Activated CD8-positive, alpha-beta T cell treated with anti-CD3 and anti-CD28 coated beads for 36 hours (primary cell): ENCODE measurements at regions not wholly inside any gene's neighbourhood (a gene's known extent, or its start where the extent isn't known, plus 50 kb on each side); places are given as distances from the start of the nearest gene placed in this dataset.
"Not testable (repeated sequence)": the region's sequence is repeated elsewhere in the genome, so short reads cannot be mapped to it uniquely, and the experiment has no call there.

Experiments
- ATAC-seq: fragments of 200-7000 bp; cut with Tn5 transposase; one replicate; pipeline ENCODE4 v1.10.0; 2021; ENCODE audit warnings: mild to moderate bottlenecking, moderate library complexity
- CTCF ChIA-PET: fragments of 350-600 bp; sonication (Branson Sonifier 250); formaldehyde crosslinking; loops from one replicate; lab custom pipeline; 2021; ENCODE audit warnings: antibody characterized with exemption; lab: Charles Lee
- POLR2A ChIA-PET: fragments of 350-600 bp; sonication (Branson Sonifier 250); formaldehyde crosslinking; loops from one replicate; lab custom pipeline; 2021; ENCODE audit warnings: antibody characterized with exemption; lab: Charles Lee
- DNase-seq: peaks from one replicate; pipeline ENCODE4 v3.0.0-alpha.2; 2020
- H3K27ac Mint-ChIP-seq: one replicate; pipeline ENCODE4 v1.8.0; 2021; ENCODE audit warnings: mild to moderate bottlenecking, mixed read lengths
- H3K27me3 Mint-ChIP-seq: one replicate; pipeline ENCODE4 v1.8.0; 2021; ENCODE audit warnings: mixed read lengths
- H3K36me3 Mint-ChIP-seq: one replicate; pipeline ENCODE4 v1.8.0; 2021; ENCODE audit warnings: low read depth, mixed read lengths
- H3K4me1 Mint-ChIP-seq: one replicate; pipeline ENCODE4 v1.8.0; 2021; ENCODE audit warnings: low read depth, mixed read lengths
- H3K4me3 Mint-ChIP-seq: one replicate; pipeline ENCODE4 v1.8.0; 2021; ENCODE audit warnings: mild to moderate bottlenecking, moderate library complexity, mixed read lengths
- H3K9me3 Mint-ChIP-seq: one replicate; pipeline ENCODE4 v1.8.0; 2021; ENCODE audit warnings: mixed read lengths
- intact Hi-C: fragments of 100-400 bp; cut with micrococcal nuclease; formaldehyde crosslinking; loops from one replicate; pipeline ENCODE4 v1.10.0; 2022
- TF ChIP-seq, protein P1 (sequence below): fragments of 200-600 bp; IDR thresholded peaks from one replicate; pipeline ENCODE4 v1.8.0; 2022; ENCODE audit warnings: antibody characterized with exemption, mild to moderate bottlenecking

DNA sequence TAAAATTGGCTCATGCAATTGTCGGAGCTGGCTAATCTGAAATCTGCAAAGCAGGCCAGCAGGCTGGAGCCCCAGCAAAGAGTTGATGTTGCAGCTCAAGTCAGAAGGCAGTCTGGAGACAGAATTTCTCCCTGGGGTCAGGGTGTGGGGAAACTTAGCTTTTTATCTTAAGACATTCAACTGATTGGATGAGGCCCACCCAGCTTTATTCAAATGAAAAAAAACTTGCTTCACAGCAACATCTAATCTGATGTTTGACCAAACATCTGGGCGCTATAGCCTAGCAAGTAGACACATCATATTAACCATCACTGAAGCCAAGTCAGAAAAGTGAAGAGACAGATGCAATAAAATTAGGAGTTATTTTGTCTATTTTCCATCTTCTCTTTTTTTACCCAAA, 108.8 kb upstream of the CCDC28A start:
- ATAC-seq (no peak), DNase-seq (no peak)
- Mint-ChIP-seq H3K36me3 (no peaks in the 10 kb centered on the region), H3K4me3 (no peak overlapping the region), H3K27ac (no peak overlapping the region), H3K9me3 (no peaks in the 10 kb centered on the region), H3K4me1 (peaks cover 2% of the 10 kb centered on the region), H3K27me3 (no peaks in the 10 kb centered on the region)
- ChIA-PET POLR2A (interaction anchor here (0.6 kb wide), 1 partner anchor 105 kb away, joined by 3 read pairs; no protein-coding TSS in a partner anchor), CTCF (interaction anchor here (1.4 to 1.8 kb wide), 2 partner anchors 74 to 101 kb away, joined by 4 to 6 read pairs; no protein-coding TSS in a partner anchor)
- intact Hi-C loops, result no loop called here
- TF ChIP-seq, protein P1, sequence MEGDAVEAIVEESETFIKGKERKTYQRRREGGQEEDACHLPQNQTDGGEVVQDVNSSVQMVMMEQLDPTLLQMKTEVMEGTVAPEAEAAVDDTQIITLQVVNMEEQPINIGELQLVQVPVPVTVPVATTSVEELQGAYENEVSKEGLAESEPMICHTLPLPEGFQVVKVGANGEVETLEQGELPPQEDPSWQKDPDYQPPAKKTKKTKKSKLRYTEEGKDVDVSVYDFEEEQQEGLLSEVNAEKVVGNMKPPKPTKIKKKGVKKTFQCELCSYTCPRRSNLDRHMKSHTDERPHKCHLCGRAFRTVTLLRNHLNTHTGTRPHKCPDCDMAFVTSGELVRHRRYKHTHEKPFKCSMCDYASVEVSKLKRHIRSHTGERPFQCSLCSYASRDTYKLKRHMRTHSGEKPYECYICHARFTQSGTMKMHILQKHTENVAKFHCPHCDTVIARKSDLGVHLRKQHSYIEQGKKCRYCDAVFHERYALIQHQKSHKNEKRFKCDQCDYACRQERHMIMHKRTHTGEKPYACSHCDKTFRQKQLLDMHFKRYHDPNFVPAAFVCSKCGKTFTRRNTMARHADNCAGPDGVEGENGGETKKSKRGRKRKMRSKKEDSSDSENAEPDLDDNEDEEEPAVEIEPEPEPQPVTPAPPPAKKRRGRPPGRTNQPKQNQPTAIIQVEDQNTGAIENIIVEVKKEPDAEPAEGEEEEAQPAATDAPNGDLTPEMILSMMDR, result no peak

DNA sequence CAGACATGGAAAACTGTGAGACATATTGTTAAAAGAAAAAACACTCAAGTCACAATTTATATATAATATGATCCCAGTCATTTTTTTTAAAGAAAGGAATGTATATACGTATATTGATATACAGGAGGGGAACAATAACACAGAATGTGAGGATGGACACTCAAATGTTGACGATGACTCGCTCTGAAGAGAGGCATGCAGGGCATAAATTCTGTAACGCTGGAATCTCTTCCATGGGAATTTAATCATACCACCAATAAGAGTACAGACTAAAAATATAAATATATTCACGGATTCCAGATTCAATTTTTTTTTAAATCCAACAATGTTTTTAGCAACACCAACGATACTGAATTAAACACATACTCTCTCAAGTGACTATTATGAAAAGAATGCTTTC, 106.9 kb upstream of the CCDC28A start:
- H3K27ac Mint-ChIP-seq, result no peak overlapping the region
- H3K9me3 Mint-ChIP-seq, result no peaks in the 10 kb centered on the region
- ChIA-PET CTCF (interaction anchor here (1.2 kb wide), 1 partner anchor 26 kb away, joined by 3 read pairs; no protein-coding TSS in a partner anchor), POLR2A (no interaction called here)
- H3K27me3 Mint-ChIP-seq, result no peaks in the 10 kb centered on the region
- H3K4me1 Mint-ChIP-seq, result no peaks in the 10 kb centered on the region
- no peak overlapping the region for H3K4me3 Mint-ChIP-seq
- TF ChIP-seq, protein P1, result no peak
- ATAC-seq, result no peak
- H3K36me3 Mint-ChIP-seq, result no peaks in the 10 kb centered on the region
- intact Hi-C loops, result no loop called here
- DNase-seq, result no peak

DNA sequence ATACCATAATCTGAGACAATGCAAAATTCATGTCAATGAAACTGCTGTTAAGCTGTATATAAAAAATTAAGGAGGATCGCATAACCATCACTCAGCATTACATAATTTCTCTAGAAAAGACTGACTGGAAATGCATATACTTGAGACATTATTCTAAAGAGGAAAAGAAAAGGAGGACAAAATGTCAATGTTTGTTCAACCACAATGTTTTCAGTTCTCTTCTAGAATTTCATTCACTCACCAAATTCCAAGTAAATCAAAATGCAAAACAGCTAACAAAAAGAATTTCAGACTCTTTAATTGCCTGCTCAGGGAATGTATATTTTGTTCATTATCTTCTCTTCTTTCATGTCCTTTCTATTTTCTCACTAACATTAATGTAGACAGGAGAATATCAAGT, 106.2 kb upstream of the CCDC28A start:
- H3K4me3 Mint-ChIP-seq, result no peak overlapping the region
- H3K9me3 Mint-ChIP-seq, result no peaks in the 10 kb centered on the region
- H3K27me3 Mint-ChIP-seq, result no peaks in the 10 kb centered on the region
- H3K27ac Mint-ChIP-seq, result no peak overlapping the region
- no peaks in the 10 kb centered on the region for H3K36me3 Mint-ChIP-seq
- ChIA-PET POLR2A (no interaction called here), CTCF (interaction anchor here (1.2 kb wide), 1 partner anchor 25 kb away, joined by 3 read pairs; no protein-coding TSS in a partner anchor)
- TF ChIP-seq, protein P1, result no peak
- intact Hi-C loops, result no loop called here
- ATAC-seq (no peak), DNase-seq (no peak)
- H3K4me1 Mint-ChIP-seq, result no peaks in the 10 kb centered on the region

DNA sequence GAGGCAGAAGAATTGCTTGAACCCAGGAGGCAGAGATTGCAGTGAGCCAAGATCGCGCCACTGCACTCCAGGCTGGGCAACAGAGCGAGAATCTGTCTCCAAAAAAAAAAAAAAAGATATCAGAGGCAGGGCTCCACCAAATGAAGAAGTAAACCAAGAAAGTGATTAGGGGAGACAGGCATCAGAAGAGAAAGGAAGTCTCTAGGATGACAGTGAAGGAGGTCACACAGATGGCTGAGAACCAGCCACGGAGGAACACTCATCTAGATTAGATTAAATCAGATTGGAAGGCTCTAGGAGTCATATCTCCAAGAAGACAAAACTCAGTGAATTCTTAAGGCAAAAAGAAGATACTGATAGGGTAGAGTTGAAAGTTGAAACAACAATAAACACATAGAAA, 102.2 kb upstream of the CCDC28A start:
- POLR2A ChIA-PET, result no interaction called here
- ATAC-seq (no peak), DNase-seq (no peak)
- Mint-ChIP-seq H3K27ac (no peak overlapping the region), H3K36me3 (no peaks in the 10 kb centered on the region), H3K4me1 (no peaks in the 10 kb centered on the region), H3K4me3 (no peak overlapping the region), H3K27me3 (no peaks in the 10 kb centered on the region), H3K9me3 (no peaks in the 10 kb centered on the region)
- CTCF ChIA-PET, result interaction anchor here (3.0 kb wide), 1 partner anchor 20 kb away, joined by 14 read pairs; no protein-coding TSS in a partner anchor
- intact Hi-C loops, result no loop called here
- TF ChIP-seq, protein P1, result no peak

DNA sequence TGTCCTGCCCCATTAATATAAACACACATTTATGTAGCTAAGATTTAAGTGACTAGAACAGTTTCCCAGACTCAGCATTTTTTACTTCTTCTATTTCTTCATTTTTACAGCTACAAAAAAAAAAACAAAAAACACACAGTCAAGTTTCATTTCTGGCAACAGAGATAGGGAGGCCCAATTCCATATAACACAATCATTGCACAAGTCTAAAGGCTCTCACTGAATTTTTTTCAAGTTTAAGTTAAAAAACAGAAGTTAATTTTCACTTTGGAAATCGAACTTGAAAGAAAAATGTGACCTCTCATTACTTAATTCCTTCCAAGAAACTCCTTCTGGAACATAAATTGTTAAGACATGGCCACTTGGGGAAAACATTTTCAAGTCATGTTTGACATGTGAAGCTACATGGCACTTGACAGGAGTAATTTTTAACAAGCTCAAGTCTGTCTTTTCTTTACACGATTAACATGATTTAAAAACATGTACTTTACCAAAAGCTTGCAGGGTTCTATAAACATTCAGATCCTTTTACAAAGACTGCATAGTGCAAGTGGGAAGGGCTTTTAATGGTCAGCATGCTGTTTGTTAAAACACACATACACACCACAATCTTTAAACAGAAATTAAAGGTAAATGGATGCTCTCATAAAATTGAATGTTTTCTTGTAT, 100.1 kb upstream of the CCDC28A start:
- Mint-ChIP-seq H3K4me3 (no peak overlapping the region), H3K4me1 (no peaks in the 10 kb centered on the region), H3K9me3 (no peaks in the 10 kb centered on the region), H3K36me3 (no peaks in the 10 kb centered on the region), H3K27me3 (no peaks in the 10 kb centered on the region), H3K27ac (no peak overlapping the region)
- CTCF ChIA-PET, result interaction anchor here (0.7 to 3.0 kb wide), 3 partner anchors 18 to 83 kb away, joined by 3 to 14 read pairs (median 4); no protein-coding TSS in a partner anchor
- ATAC-seq (no peak), DNase-seq (no peak)
- TF ChIP-seq, protein P1, result no peak
- intact Hi-C loops, result no loop called here
- POLR2A ChIA-PET, result no interaction called here

DNA sequence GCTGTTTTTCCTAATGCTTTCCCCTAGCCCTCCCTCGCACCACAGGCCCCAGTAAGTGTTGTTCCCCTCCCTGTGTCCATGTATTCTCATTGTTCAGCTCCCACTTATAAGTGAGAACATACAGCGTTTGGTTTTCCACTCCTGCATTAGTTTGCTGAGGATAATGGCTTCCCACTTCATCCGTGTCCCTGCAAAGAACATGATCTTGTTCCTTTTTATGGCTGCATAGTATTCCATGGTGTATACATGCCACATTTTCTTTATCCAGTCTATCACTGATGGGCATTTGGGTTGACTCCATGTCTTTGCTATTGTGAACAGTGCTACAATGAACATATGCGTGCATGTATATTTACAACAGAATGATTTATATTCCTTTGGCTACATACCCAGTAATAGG, 99.1 kb upstream of the CCDC28A start:
- DNase-seq, H3K9me3 Mint-ChIP-seq, H3K4me1 Mint-ChIP-seq, POLR2A ChIA-PET, H3K27me3 Mint-ChIP-seq, H3K4me3 Mint-ChIP-seq, intact Hi-C loops, H3K36me3 Mint-ChIP-seq, H3K27ac Mint-ChIP-seq, ATAC-seq: not testable (repeated sequence)
- CTCF ChIA-PET, result interaction anchor here (1.3 to 3.0 kb wide), 2 partner anchors 17 to 84 kb away, joined by 4 to 14 read pairs; no protein-coding TSS in a partner anchor
